ENCODE measurements at regions not wholly inside any gene's neighbourhood (a gene's known extent, or its start where the extent isn't known, plus 50 kb on each side); places are given as distances from the start of the nearest gene placed in this dataset.
A peak's percentile ranks its signal among the peaks of the same experiment; 100 is the strongest.

DNA sequence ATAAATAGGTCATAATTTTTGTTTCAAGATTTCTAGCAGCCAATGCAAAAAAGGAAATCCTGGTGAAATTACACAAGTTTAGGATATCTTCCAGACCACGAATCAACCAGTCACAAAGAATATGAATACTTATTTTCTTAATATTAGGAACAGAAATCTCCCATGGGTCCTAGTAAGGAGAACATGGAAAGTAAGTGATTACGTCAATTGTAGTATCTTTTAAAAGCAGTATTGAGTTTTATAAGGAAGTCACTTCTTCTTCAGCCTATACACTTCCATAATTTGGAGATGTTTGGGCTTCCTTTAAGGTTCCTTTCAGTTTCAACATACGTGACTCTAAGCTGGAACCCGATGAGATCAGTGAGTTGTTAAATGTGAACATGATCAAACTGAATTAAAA lies 534.5 kb downstream of the USP25 start:
- TF ChIP-seq CTCF (IDR thresholded peaks at IDR 0.05; ENCODE audit: low read depth, low read length, missing control alignments) = no peak
- DNase-seq (ENCODE audit: low read depth) = no peak
- no peak overlapping the region for H3K4me3 ChIP-seq (ENCODE audit: low read depth, low read length)
- in situ Hi-C loops (cut with HindIII; ENCODE audit: low sequenced_read_pairs) = no loop called here

- no peak overlapping the region for H3K4me3 ChIP-seq (ENCODE audit: low read depth, low read length)
- DNase-seq (ENCODE audit: low read depth) = no peak
- no peak for TF ChIP-seq CTCF (IDR thresholded peaks at IDR 0.05; ENCODE audit: low read depth, low read length, missing control alignments)
- in situ Hi-C loops (cut with HindIII; ENCODE audit: low sequenced_read_pairs) = no loop called here
These were observed 539.7 kb downstream of the USP25 start for GRCh38 chr21:16269476-16269875.

GRCh38 chr21:16279731-16280581 lies 550.2 kb downstream of the USP25 start:
- in situ Hi-C loops (cut with HindIII; ENCODE audit: low sequenced_read_pairs) = no loop called here
- H3K4me3 ChIP-seq (ENCODE audit: low read depth, low read length) = peak overlapping the region; percentile 13
- TF ChIP-seq CTCF (IDR thresholded peaks at IDR 0.05; ENCODE audit: low read depth, low read length, missing control alignments) = no peak
- peak; percentile 78 for DNase-seq (ENCODE audit: low read depth)

GRCh38 chr21:16280686-16281091 lies 550.9 kb downstream of the USP25 start:
- in situ Hi-C loops (cut with HindIII; ENCODE audit: low sequenced_read_pairs) = no loop called here
- DNase-seq (ENCODE audit: low read depth) = no peak
- TF ChIP-seq CTCF (IDR thresholded peaks at IDR 0.05; ENCODE audit: low read depth, low read length, missing control alignments) = no peak
- no peak overlapping the region for H3K4me3 ChIP-seq (ENCODE audit: low read depth, low read length)

- DNase-seq (ENCODE audit: low read depth) = no peak
- in situ Hi-C loops (cut with HindIII; ENCODE audit: low sequenced_read_pairs) = no loop called here
- no peak overlapping the region for H3K4me3 ChIP-seq (ENCODE audit: low read depth, low read length)
- TF ChIP-seq CTCF (IDR thresholded peaks at IDR 0.05; ENCODE audit: low read depth, low read length, missing control alignments) = no peak
These were observed 553.7 kb downstream of the USP25 start for GRCh38 chr21:16283516-16283915.

GRCh38 chr21:16285605-16286126 lies 555.9 kb downstream of the USP25 start:
- in situ Hi-C loops (cut with HindIII; ENCODE audit: low sequenced_read_pairs) = no loop called here
- H3K4me3 ChIP-seq (ENCODE audit: low read depth, low read length) = no peak overlapping the region
- TF ChIP-seq CTCF (IDR thresholded peaks at IDR 0.05; ENCODE audit: low read depth, low read length, missing control alignments) = no peak
- DNase-seq (ENCODE audit: low read depth) = no peak

Measured in astrocyte of the cerebellum (primary cell).